NOMO-1 treated with DMSO at 0.1 percent for 48 hours (cell line): ENCODE measurements at regions not wholly inside any gene's neighbourhood (a gene's known extent, or its start where the extent isn't known, plus 50 kb on each side); places are given as distances from the start of the nearest gene placed in this dataset.
"Not testable (repeated sequence)": the region's sequence is repeated elsewhere in the genome, so short reads cannot be mapped to it uniquely, and the experiment has no call there.

Experiments used
- DNase-seq: peaks from one replicate; lab custom pipeline; 2025; ENCODE audit not compliant: unreplicated experiment; lab: John Stamatoyannopoulos, UW

DNA sequence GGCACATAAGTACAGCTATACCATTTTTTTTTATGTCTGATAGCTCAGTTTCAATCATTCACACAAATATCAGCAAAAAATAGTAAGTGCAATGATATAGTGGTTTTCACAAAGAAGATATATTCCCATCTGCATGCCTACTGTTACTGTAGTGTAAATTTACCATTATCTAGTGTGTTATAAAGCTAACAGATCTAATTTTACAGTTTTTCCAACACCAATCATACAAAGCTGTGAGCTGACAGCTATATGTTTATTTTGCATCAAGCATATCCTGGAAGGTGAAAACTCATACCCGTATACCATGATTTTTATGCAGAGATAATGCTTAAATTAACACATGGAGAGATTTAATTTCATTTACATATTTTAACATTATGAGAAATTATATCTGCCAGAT lies 89.9 kb upstream of the HAPLN1 start:
- no peak for DNase-seq

DNA sequence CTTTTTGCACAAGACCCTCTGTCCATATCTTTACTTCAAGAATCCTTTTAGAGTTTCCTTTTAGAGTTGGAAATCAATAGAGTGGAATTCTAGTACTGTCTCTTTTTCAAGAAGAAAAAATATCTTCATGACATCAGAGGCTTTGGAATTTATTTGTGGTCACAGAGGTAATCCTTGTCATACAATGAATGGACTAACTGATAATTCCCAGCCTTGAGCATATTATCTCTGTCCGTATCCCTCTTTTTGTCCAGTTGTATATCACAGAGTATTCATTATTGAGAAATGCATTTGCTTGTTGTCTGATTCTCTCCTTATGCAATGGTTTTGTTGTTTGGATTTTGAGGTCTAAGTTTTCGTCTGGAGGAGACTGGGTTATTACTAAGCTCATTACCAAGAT lies 82.0 kb upstream of the HAPLN1 start:
- no peak for DNase-seq

DNA sequence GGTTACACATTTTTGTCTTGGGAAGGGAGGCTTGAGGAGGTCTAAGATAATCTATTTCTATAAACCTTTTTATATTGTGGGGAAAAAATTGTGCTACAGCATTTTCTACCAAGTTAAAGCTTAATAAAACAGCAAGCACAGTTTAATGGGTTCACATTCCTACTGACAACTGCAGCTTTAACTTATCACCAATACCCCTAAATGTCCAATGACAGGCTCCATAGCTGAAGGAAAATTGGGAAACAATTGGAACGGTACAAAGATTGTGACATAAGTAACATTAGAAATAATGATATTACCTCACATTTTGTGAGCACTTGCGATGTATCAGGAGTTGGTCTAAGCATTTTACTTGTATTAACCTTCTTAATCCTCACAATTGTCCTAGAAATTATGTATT lies 79.5 kb upstream of the HAPLN1 start:
- no peak for DNase-seq

DNA sequence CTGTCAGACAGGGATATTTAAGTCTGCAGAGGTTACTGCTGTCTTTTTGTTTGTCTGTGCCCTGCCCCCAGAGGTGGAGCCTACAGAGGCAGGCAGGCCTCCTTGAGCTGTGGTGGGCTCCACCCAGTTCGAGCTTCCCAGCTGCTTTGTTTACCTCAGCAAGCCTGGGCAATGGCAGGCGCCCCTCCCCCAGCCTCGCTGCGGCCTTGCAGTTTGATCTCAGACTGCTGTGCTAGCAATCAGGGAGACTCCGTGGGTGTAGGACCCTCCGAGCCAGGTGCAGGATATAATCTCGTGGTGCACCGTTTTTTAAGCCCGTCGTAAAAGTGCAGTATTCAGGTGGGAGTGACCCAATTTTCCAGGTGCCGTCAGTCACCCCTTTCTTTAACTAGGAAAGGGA lies 78.4 kb upstream of the HAPLN1 start:
- DNase-seq = not testable (repeated sequence)

DNA sequence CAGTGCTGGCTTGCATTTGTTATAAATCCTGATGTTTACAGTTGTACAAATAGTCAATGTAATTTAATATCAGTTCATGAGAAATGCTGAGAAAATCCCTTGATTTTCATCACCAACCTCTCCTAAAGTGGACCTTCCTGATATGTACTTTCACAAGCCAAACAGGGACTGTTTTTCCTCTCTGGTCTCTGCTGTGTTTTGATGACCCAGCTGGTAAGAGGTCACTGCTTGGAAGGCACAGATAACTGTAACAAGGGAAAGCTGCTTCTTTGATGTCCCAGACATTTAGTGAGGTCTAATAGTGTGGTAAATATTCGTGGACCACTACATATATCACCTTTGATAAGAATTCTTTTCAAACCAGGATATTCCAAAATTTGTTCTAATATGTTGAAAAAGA lies 68.7 kb upstream of the HAPLN1 start:
- no peak for DNase-seq

DNA sequence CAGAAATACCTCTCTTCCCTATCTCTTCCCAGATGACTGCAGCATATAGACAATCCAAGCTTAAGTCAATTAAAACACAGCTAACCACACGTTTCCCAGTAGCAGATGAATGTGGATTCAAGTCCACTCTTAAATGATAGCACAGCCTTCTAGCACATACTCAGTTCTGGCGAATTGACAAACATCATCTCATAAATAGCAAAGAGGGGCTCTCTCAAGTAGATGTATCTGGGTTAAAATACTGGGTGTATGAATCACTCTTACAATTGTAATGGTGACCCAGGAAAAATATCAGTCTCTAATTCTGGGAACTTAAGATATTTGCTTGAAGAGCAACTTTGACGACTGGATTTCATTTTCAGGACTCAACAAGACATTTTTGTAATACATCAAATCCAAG lies 67.0 kb upstream of the HAPLN1 start:
- DNase-seq = no peak

DNA sequence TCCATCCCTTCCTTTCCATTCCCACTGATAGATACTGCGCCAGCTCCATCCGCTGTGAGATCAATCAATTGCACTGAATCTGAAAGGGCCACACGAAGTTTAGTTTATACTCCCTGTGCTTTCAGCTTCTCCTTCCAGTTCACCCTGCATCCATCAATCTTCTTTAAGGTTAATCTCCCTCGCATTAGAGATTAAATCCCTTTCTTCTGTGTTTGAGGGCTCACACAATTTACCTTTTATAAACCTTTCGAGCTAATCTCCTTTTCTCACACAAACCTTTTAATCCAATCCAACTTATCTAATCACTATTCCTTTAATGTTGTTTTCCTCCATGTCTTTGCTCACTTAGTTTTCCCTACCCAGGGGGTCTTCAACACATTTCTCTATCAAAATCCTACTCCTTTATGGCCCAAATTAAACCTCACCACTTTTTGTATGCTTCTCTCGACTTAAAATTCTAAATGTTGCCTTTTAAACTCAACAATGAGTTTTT lies 64.6 kb upstream of the HAPLN1 start:
- no peak for DNase-seq

DNA sequence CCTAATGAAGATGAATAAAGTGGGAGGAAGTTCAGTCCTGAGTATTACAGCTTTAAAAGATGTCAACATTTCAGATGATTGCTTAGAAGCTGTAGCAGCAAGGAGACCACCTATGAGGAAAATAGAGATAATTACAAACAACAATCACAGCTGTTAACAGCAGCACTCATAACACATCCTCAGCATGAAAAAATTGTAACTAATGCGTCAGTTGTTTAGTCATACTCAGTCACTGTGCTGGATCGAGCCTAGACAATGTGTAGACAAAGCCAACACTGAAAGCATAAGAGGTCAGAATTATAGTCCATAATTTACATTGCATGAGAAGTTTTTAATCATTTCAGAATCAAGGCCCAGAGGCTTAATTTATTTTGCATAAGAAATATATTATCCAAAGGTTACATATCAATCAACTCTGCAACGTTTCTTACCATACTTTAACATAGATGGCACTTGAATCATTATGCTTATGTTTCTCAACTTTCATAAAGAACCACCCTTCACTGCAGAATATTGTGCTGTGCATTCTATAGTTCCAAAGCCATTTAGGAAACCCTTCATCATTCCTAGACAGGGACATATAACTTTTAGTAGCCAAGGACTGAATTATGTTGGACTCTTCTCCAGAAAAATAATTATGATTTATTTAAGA lies 60.2 kb upstream of the HAPLN1 start:
- DNase-seq = no peak

DNA sequence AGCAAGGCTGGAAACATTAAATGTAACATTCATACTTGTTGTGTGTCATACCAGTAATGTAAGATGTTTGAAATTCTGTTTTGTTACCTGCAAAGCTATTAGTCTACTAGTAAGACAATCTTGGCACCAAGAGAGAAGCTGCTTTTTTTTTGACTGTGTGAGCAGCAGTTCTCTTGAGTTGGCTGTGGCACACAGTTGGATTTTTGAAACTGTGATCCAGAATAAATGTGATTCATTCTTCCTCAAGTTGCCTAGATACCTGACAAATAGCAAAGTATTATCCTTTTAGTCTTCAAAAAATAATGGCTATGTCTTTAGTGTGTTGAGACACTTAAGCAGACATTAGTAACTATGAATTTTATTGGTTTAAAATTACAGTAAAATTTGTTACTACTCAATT lies 57.2 kb upstream of the HAPLN1 start:
- no peak for DNase-seq

DNA sequence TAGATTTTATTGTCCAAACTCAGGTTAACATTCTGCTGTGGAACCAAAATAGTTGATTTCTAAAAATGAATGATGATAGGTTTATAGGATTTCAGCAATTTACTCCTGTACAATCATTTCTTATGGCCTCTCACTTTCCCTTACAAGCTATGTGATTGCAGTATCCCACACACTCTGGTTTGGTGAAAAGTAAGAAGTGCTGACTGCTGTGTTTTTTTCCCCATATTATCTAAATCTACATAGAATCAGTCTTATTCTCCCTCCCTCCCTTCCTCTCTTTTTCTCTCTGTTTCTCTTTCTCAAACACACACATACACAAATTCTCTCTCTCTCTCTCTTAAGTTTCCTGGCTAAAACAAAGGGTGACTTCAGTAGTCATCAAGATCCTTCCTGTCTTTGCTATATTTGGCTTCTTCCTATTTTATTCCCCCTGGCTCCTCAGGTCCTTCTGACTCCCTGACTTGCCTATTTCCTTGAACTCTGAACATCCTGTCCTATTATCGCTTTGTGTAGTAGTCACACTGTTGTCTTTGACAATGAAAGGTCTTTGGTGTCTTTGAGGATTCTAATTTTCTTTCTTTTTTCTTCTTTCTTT lies 55.9 kb upstream of the HAPLN1 start:
- DNase-seq = no peak
